Esophagus muscularis mucosa (tissue), 4 donors: ENCODE measurements at regions not wholly inside any gene's neighbourhood (a gene's known extent, or its start where the extent isn't known, plus 50 kb on each side); places are given as distances from the start of the nearest gene placed in this dataset.
"Not testable (repeated sequence)": the region's sequence is repeated elsewhere in the genome, so short reads cannot be mapped to it uniquely, and the experiment has no call there.

Experiments
- EP300 ChIP-seq: sonication (generic); formaldehyde crosslinking; IDR thresholded peaks from one replicate; pipeline ENCODE4 v1.6.1; 2017; ENCODE audit warnings: antibody characterized with exemption
- POLR2A ChIP-seq: fragments of 450-650 bp; IDR thresholded peaks from one replicate; pipeline ENCODE4 v1.6.1; 2017; ENCODE audit warnings: antibody characterized with exemption, moderate library complexity, mild to moderate bottlenecking, low read depth
- POLR2AphosphoS5 ChIP-seq, 2 donors: sonication (generic); formaldehyde crosslinking; IDR thresholded peaks; one replicate each; pipeline ENCODE4 v1.6.1; 2017; ENCODE audit warnings: antibody characterized with exemption in 2 of 2
- TF ChIP-seq, protein P1 (sequence below), 3 experiments: fragments of 200-600 bp in 2 of 3; fragments of 450-650 bp in 1 of 3; sonication (generic) in 2 of 3; IDR thresholded peaks; one replicate each; pipeline ENCODE4 v1.5.1; 2017 to 2019; ENCODE audit warnings: antibody characterized with exemption in 3 of 3, mild to moderate bottlenecking in 2 of 3, moderate library complexity in 1 of 3

DNA sequence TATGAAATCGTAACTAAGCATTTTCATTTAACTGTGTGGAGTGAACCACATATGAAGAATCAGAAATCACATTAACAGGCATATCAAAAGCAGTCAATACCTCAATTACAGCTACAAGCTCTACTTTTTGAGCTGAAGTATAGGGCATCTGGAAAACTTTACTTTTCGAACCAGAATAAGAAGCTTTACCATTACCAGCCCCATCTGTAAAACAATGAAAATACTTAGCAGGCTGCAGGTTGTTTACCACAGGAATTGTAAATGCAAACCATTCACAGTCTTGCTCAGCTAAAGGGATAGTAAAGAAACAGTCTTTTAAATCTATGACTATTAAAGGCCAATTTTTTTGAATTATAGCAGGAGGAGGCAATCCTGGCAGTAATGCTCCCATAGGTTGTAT, 565.6 kb upstream of the MBL2 start:
- TF ChIP-seq POLR2AphosphoS5 (IDR thresholded peaks at IDR 0.05); EP300; POLR2A: not testable (repeated sequence)
- TF ChIP-seq, protein P1, sequence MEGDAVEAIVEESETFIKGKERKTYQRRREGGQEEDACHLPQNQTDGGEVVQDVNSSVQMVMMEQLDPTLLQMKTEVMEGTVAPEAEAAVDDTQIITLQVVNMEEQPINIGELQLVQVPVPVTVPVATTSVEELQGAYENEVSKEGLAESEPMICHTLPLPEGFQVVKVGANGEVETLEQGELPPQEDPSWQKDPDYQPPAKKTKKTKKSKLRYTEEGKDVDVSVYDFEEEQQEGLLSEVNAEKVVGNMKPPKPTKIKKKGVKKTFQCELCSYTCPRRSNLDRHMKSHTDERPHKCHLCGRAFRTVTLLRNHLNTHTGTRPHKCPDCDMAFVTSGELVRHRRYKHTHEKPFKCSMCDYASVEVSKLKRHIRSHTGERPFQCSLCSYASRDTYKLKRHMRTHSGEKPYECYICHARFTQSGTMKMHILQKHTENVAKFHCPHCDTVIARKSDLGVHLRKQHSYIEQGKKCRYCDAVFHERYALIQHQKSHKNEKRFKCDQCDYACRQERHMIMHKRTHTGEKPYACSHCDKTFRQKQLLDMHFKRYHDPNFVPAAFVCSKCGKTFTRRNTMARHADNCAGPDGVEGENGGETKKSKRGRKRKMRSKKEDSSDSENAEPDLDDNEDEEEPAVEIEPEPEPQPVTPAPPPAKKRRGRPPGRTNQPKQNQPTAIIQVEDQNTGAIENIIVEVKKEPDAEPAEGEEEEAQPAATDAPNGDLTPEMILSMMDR (IDR thresholded peaks at IDR 0.05): not testable (repeated sequence)
